ENCODE measurements at regions not wholly inside any gene's neighbourhood (a gene's known extent, or its start where the extent isn't known, plus 50 kb on each side); places are given as distances from the start of the nearest gene placed in this dataset.

- no peaks in the 10 kb centered on the region for H3K36me3 ChIP-seq (ENCODE audit: control insufficient read depth, insufficient read depth, low read length)
- no peaks in the 10 kb centered on the region for H4K20me1 ChIP-seq (ENCODE audit: control insufficient read depth, extremely low read depth, insufficient read depth, low read length)
- H3K9me3 ChIP-seq (ENCODE audit: control insufficient read depth, insufficient read depth, low read depth, low read length), result no peaks in the 10 kb centered on the region
- H3K4me3 ChIP-seq (replicated peaks in 1 of 4; ENCODE audit: control extremely low read depth in 1 of 4, insufficient read depth in 1 of 4, low read depth in 3 of 4, low read length in 4 of 4), result no peak overlapping the region
- H3K27ac ChIP-seq (ENCODE audit: insufficient read depth, low read length), result no peak overlapping the region
- no peaks in the 10 kb centered on the region for H3K27me3 ChIP-seq (ENCODE audit: control insufficient read depth, insufficient read depth, low read length)
- TF ChIP-seq EZH2 (IDR thresholded peaks at IDR 0.05; ENCODE audit: low read length, missing control alignments) (no peak), CTCF (conservative IDR thresholded peaks at IDR 0.05 in 1 of 2, IDR thresholded peaks at IDR 0.05 in 1 of 2; ENCODE audit: low read depth in 1 of 2, low read length in 2 of 2) (peak in 1 of 2 donors; percentile 24)
- no peaks in the 10 kb centered on the region for H3K4me1 ChIP-seq (ENCODE audit: control insufficient read depth, extremely low read depth, insufficient read depth, low read length)
- no peak overlapping the region for H3K4me2 ChIP-seq (ENCODE audit: extremely low read depth, insufficient read depth, low read length)
- no peaks in the 10 kb centered on the region for H3K79me2 ChIP-seq (ENCODE audit: control insufficient read depth, insufficient read depth, low read length)
- H3K9ac ChIP-seq (ENCODE audit: insufficient read depth, low read length), result no peak overlapping the region
- peak in 1 of 2 donors; percentile 25 for DNase-seq (ENCODE audit: low read depth in 2 of 2)
- no peak overlapping the region for H2AFZ ChIP-seq (ENCODE audit: low read length)
Observed at GRCh38 chr1:190957565-190957964, 479.9 kb upstream of the BRINP3 start.

- H3K79me2 ChIP-seq (ENCODE audit: control insufficient read depth, insufficient read depth, low read length), result no peaks in the 10 kb centered on the region
- H3K27me3 ChIP-seq (ENCODE audit: control insufficient read depth, insufficient read depth, low read length), result no peaks in the 10 kb centered on the region
- H4K20me1 ChIP-seq (ENCODE audit: control insufficient read depth, extremely low read depth, insufficient read depth, low read length), result no peaks in the 10 kb centered on the region
- no peaks in the 10 kb centered on the region for H3K9me3 ChIP-seq (ENCODE audit: control insufficient read depth, insufficient read depth, low read depth, low read length)
- H3K27ac ChIP-seq (ENCODE audit: insufficient read depth, low read length), result no peak overlapping the region
- no peak overlapping the region for H3K4me2 ChIP-seq (ENCODE audit: extremely low read depth, insufficient read depth, low read length)
- no peak overlapping the region for H3K9ac ChIP-seq (ENCODE audit: insufficient read depth, low read length)
- H3K4me1 ChIP-seq (ENCODE audit: control insufficient read depth, extremely low read depth, insufficient read depth, low read length), result no peaks in the 10 kb centered on the region
- peak in 1 of 2 donors; percentile 37 for DNase-seq (ENCODE audit: low read depth in 2 of 2)
- TF ChIP-seq CTCF (conservative IDR thresholded peaks at IDR 0.05 in 1 of 2, IDR thresholded peaks at IDR 0.05 in 1 of 2; ENCODE audit: low read depth in 1 of 2, low read length in 2 of 2) (no peak), EZH2 (IDR thresholded peaks at IDR 0.05; ENCODE audit: low read length, missing control alignments) (no peak)
- H3K4me3 ChIP-seq (replicated peaks in 1 of 4; ENCODE audit: control extremely low read depth in 1 of 4, insufficient read depth in 1 of 4, low read depth in 3 of 4, low read length in 4 of 4), result no peak overlapping the region
- no peaks in the 10 kb centered on the region for H3K36me3 ChIP-seq (ENCODE audit: control insufficient read depth, insufficient read depth, low read length)
- no peak overlapping the region for H2AFZ ChIP-seq (ENCODE audit: low read length)
Observed at GRCh38 chr1:190963321-190963720, 485.7 kb upstream of the BRINP3 start.

- TF ChIP-seq EZH2 (IDR thresholded peaks at IDR 0.05; ENCODE audit: low read length, missing control alignments), result no peak
- TF ChIP-seq CTCF (conservative IDR thresholded peaks at IDR 0.05 in 1 of 2, IDR thresholded peaks at IDR 0.05 in 1 of 2; ENCODE audit: low read depth in 1 of 2, low read length in 2 of 2), result no peak
- no peak overlapping the region for H3K4me3 ChIP-seq (replicated peaks in 1 of 4; ENCODE audit: control extremely low read depth in 1 of 4, insufficient read depth in 1 of 4, low read depth in 3 of 4, low read length in 4 of 4)
- no peak overlapping the region for H2AFZ ChIP-seq (ENCODE audit: low read length)
- no peak overlapping the region for H3K9ac ChIP-seq (ENCODE audit: insufficient read depth, low read length)
- H3K79me2 ChIP-seq (ENCODE audit: control insufficient read depth, insufficient read depth, low read length), result no peaks in the 10 kb centered on the region
- H3K9me3 ChIP-seq (ENCODE audit: control insufficient read depth, insufficient read depth, low read depth, low read length), result no peaks in the 10 kb centered on the region
- no peaks in the 10 kb centered on the region for H3K27me3 ChIP-seq (ENCODE audit: control insufficient read depth, insufficient read depth, low read length)
- H4K20me1 ChIP-seq (ENCODE audit: control insufficient read depth, extremely low read depth, insufficient read depth, low read length), result no peaks in the 10 kb centered on the region
- H3K4me2 ChIP-seq (ENCODE audit: extremely low read depth, insufficient read depth, low read length), result no peak overlapping the region
- H3K27ac ChIP-seq (ENCODE audit: insufficient read depth, low read length), result no peak overlapping the region
- no peaks in the 10 kb centered on the region for H3K4me1 ChIP-seq (ENCODE audit: control insufficient read depth, extremely low read depth, insufficient read depth, low read length)
- no peaks in the 10 kb centered on the region for H3K36me3 ChIP-seq (ENCODE audit: control insufficient read depth, insufficient read depth, low read length)
- DNase-seq (ENCODE audit: low read depth in 2 of 2), result no peak
Observed at GRCh38 chr1:190975827-190976226, 498.2 kb upstream of the BRINP3 start.

All from fibroblast of lung (primary cell).